Sigmoid colon (tissue), 4 donors: ENCODE measurements at regions not wholly inside any gene's neighbourhood (a gene's known extent, or its start where the extent isn't known, plus 50 kb on each side); places are given as distances from the start of the nearest gene placed in this dataset.

Experiments used
- CTCF ChIP-seq, 4 experiments: fragments of 450-650 bp in 3 of 4; fragments of 200-600 bp in 1 of 4; IDR thresholded peaks; one replicate each; pipeline ENCODE4 v1.5.1; 2016 to 2019; ENCODE audit warnings: antibody characterized with exemption in 4 of 4, mild to moderate bottlenecking in 3 of 4, moderate library complexity in 2 of 4
- EP300 ChIP-seq, 4 donors: sonication (generic); formaldehyde crosslinking; IDR thresholded peaks; one replicate each; pipeline ENCODE4 v1.6.1; 2017; ENCODE audit warnings: antibody characterized with exemption in 4 of 4
- POLR2A ChIP-seq, 2 donors: fragments of 450-650 bp; IDR thresholded peaks; one replicate each; pipeline ENCODE4 v1.6.1; 2016; ENCODE audit warnings: antibody characterized with exemption in 2 of 2, mild to moderate bottlenecking in 2 of 2, moderate library complexity in 2 of 2
- POLR2AphosphoS5 ChIP-seq, 4 donors: sonication (generic); formaldehyde crosslinking; IDR thresholded peaks; one replicate each; pipeline ENCODE4 v1.6.1; 2017; ENCODE audit warnings: antibody characterized with exemption in 4 of 4

- TF ChIP-seq CTCF (IDR thresholded peaks at IDR 0.05) = no peak
- no peak for TF ChIP-seq POLR2A (IDR thresholded peaks at IDR 0.05)
- no peak for TF ChIP-seq EP300 (IDR thresholded peaks at IDR 0.05)
- no peak for TF ChIP-seq POLR2AphosphoS5 (IDR thresholded peaks at IDR 0.05)
Measured at GRCh38 chr1:104989012-104989411, 1239.3 kb downstream of the AMY1C start.
